Heart right ventricle (tissue), 16 donors: ENCODE measurements at regions not wholly inside any gene's neighbourhood (a gene's known extent, or its start where the extent isn't known, plus 50 kb on each side); places are given as distances from the start of the nearest gene placed in this dataset.

Experiments used
- ATAC-seq, 8 donors: fragments of 200-7000 bp; cut with Tn5 transposase; one replicate each; pipeline ENCODE4 v1.9.1; 2020; ENCODE audit warnings: mild to moderate bottlenecking in 8 of 8, moderate library complexity in 8 of 8, moderate number of reproducible peaks in 1 of 8
- DNase-seq, 2 donors: peaks; one replicate each; pipeline ENCODE4 v3.0.0-alpha.2; 2020
- H3K27ac ChIP-seq, 10 donors: fragments of 200-600 bp; sonication (generic) in 2 of 10; one replicate each; pipeline versions ENCODE4 v1.5.0 to v1.8.0; 2020 to 2022; ENCODE audit warnings: mild to moderate bottlenecking in 3 of 10
- H3K27me3 ChIP-seq, 7 donors: fragments of 200-600 bp; one replicate each; pipeline ENCODE4 v1.8.0; 2021 to 2022; ENCODE audit warnings: mild to moderate bottlenecking in 2 of 7
- H3K36me3 ChIP-seq, 9 donors: fragments of 200-600 bp; sonication (generic) in 1 of 9; one replicate each; pipeline versions ENCODE4 v1.5.0 to v1.8.0; 2020 to 2022; ENCODE audit warnings: mild to moderate bottlenecking in 2 of 9
- H3K4me1 ChIP-seq, 9 donors: fragments of 200-600 bp; sonication (generic) in 1 of 9; one replicate each; pipeline versions ENCODE4 v1.5.0 to v1.8.0; 2020 to 2022; ENCODE audit warnings: mild to moderate bottlenecking in 4 of 9
- H3K4me3 ChIP-seq, 10 donors: fragments of 200-600 bp; sonication (generic) in 2 of 10; one replicate each; pipeline versions ENCODE4 v1.5.0 to v1.8.0; 2020 to 2022; ENCODE audit warnings: mild to moderate bottlenecking in 7 of 10, moderate library complexity in 2 of 10
- H3K9me3 ChIP-seq, 11 donors: fragments of 200-600 bp in 10 of 11; sonication (generic) in 2 of 11; one replicate each; pipeline versions ENCODE4 v1.5.0 to v1.8.0; 2013 to 2022; ENCODE audit warnings: mild to moderate bottlenecking in 2 of 11, control low read depth in 1 of 11, moderate library complexity in 1 of 11
- CTCF ChIP-seq, 9 donors: fragments of 200-600 bp; sonication (generic) in 2 of 9; IDR thresholded peaks; one replicate each; pipeline versions ENCODE4 v1.5.0 to v1.8.0; 2021 to 2022; ENCODE audit warnings: antibody characterized with exemption in 9 of 9, mild to moderate bottlenecking in 5 of 9, moderate library complexity in 1 of 9
- WGBS, 2 donors: extraction: QIAGEN DNeasy Blood & Tissue Kit; methylation state at CpG; one replicate each; pipeline ENCODE4 v1.1.7; 2013; ENCODE audit warnings: inconsistent platforms in 1 of 2; 5-methylcytosine and 5-hydroxymethylcytosine counted together
- intact Hi-C, 10 donors: fragments of 100-400 bp; cut with DNase I; formaldehyde crosslinking; loops; one replicate each; pipeline versions ENCODE4 v1.11.1 to v1.14.2; 2022
- donor health status: Arrhythmogenic right ventricular cardiomyopathy.
- donor health status: ischemic (EF 13 %, LVEDD 7.1; RV severe dilation, severe dysfunction).
- donor health status: healthy with polysubstance abuse.
- donor health status: DM: no; HTN: yes; CAD: no.
- donor health status: DM: no; HTN: no; CAD: no.
- donor health status: ischemic (EF 25% LVEDD 6.9; RV normal size, moderate dysfunction).
- donor health status: ischemic (EF 25% LVEDD 5.7; RV mildly dilated, moderate dysfunction).
- donor health status: healthy.
- donor health status: DM: yes; HTN: yes; CAD: no.
- donor health status: Ischemic cardiomyopathy.
- donor health status: ischemic (EF 35%, LVEDD 5.7; RV mildly dilated, moderate dysfunction).
- donor health status: nonischemic (EF 11% LVEDD 7.7; RV severe dilation, severe dysfunction).
- donor health status: DM: yes; HTN: yes; CAD: no.
- donor health status: PGD.
- donor health status: ischemic (EF 29% LVEDD 5.4; RV normal size, mild dysfunction).
- donor health status: nonischemic (EF 23%, LVEDD 6.1; RV moderate dilation, normal function).

- Histone ChIP-seq H3K4me1 (peaks cover 0 to 14% (median 0%) of the 10 kb centered on the region in 9 donors), H3K27ac (no peak overlapping the region), H3K4me3 (no peak overlapping the region), H3K9me3 (peaks cover 0 to 10% (median 0%) of the 10 kb centered on the region in 11 donors), H3K36me3 (no peaks in the 10 kb centered on the region), H3K27me3 (no peaks in the 10 kb centered on the region)
- no peak for ATAC-seq
- intact Hi-C loops = no loop called here
- DNase-seq = no peak
- no peak for TF ChIP-seq CTCF (IDR thresholded peaks at IDR 0.05)
- 89 to 91% methylated on average over 6 of the region's 6 CpGs for WGBS, 2 donors
These were observed 330.0 kb upstream of the PRKCQ start for GRCh38 chr10:6909905-6910560.

- WGBS, 2 donors = 53 to 56% methylated on average over 4 of the region's 4 CpGs
- peak in 4 of 8 donors; percentile 55 to 81 (median 68) for ATAC-seq
These were observed 327.9 kb upstream of the PRKCQ start for GRCh38 chr10:6907877-6908530.

GRCh38 chr10:6894405-6894804 is 314.3 kb upstream of the PRKCQ start:
- TF ChIP-seq CTCF (IDR thresholded peaks at IDR 0.05) = no peak
- peak in 1 of 8 donors; percentile 64 for ATAC-seq
- Histone ChIP-seq H3K4me3 (no peak overlapping the region), H3K36me3 (no peaks in the 10 kb centered on the region), H3K9me3 (no peaks in the 10 kb centered on the region), H3K27ac (no peak overlapping the region), H3K27me3 (peaks cover 0 to 13% (median 0%) of the 10 kb centered on the region in 7 donors), H3K4me1 (no peaks in the 10 kb centered on the region)
- intact Hi-C loops = no loop called here
- DNase-seq = no peak
- WGBS, 2 donors = 80 to 82% methylated on average over 2 of the region's 2 CpGs

More at GRCh38 chr10:6907877-6908530, 327.9 kb upstream of the PRKCQ start:
- no peak for DNase-seq
- Histone ChIP-seq H3K27ac (peak overlapping the region in 1 of 10 donors; percentile 41), H3K27me3 (no peaks in the 10 kb centered on the region), H3K9me3 (peaks cover 0 to 22% (median 0%) of the 10 kb centered on the region in 11 donors), H3K4me3 (no peak overlapping the region), H3K4me1 (peaks cover 0 to 10% (median 0%) of the 10 kb centered on the region in 9 donors), H3K36me3 (no peaks in the 10 kb centered on the region)
- intact Hi-C loops = no loop called here
- TF ChIP-seq CTCF (IDR thresholded peaks at IDR 0.05) = no peak

GRCh38 chr10:6892864-6893263 is 312.8 kb upstream of the PRKCQ start:
- TF ChIP-seq CTCF (IDR thresholded peaks at IDR 0.05) = no peak
- Histone ChIP-seq H3K36me3 (no peaks in the 10 kb centered on the region), H3K4me3 (no peak overlapping the region), H3K9me3 (no peaks in the 10 kb centered on the region), H3K4me1 (no peaks in the 10 kb centered on the region), H3K27me3 (peaks cover 0 to 13% (median 0%) of the 10 kb centered on the region in 7 donors), H3K27ac (no peak overlapping the region)
- intact Hi-C loops = no loop called here
- DNase-seq (no peak), ATAC-seq (no peak)
- WGBS, 2 donors = 77 to 78% methylated on average over 2 of the region's 2 CpGs
